CD14-positive monocyte (primary cell): ENCODE measurements at regions not wholly inside any gene's neighbourhood (a gene's known extent, or its start where the extent isn't known, plus 50 kb on each side); places are given as distances from the start of the nearest gene placed in this dataset.
"Not testable (repeated sequence)": the region's sequence is repeated elsewhere in the genome, so short reads cannot be mapped to it uniquely, and the experiment has no call there.

Experiments
- DNase-seq, 3 donors: peaks; one replicate each; pipeline ENCODE4 v3.0.0-alpha.2; 2011 to 2022
- H2AFZ ChIP-seq: 2 replicates; pipeline ENCODE4 v1.6.0; 2012; ENCODE audit warnings: mild to moderate bottlenecking, low read depth, low read length, inconsistent platforms; ENCODE audit not compliant: insufficient read depth, poor library complexity, severe bottlenecking
- H3K27ac ChIP-seq, 2 donors: 1 replicate in 1 of 2; 2 replicates in 1 of 2; pipeline ENCODE4 v1.5.1; 2012 to 2013; ENCODE audit warnings: low read length in 2 of 2, control low read depth in 1 of 2, inconsistent platforms in 1 of 2, low read depth in 1 of 2, mild to moderate bottlenecking in 1 of 2
- H3K27me3 ChIP-seq, 2 donors: one replicate each; pipeline versions ENCODE4 v1.6.0 to v1.6.1; 2011 to 2013; ENCODE audit warnings: low read length in 2 of 2; ENCODE audit not compliant: control insufficient read depth in 2 of 2, insufficient read depth in 2 of 2
- H3K36me3 ChIP-seq, 2 donors: replicated peaks in 1 of 2; 1 replicate in 1 of 2; 2 replicates in 1 of 2; pipeline versions ENCODE4 v1.5.1 to v1.6.1; 2012 to 2013; ENCODE audit warnings: low read length in 2 of 2, control low read depth in 1 of 2, inconsistent platforms in 1 of 2, mild to moderate bottlenecking in 1 of 2; ENCODE audit not compliant: insufficient read depth in 2 of 2, control insufficient read depth in 1 of 2
- H3K4me1 ChIP-seq, 2 donors: 1 replicate in 1 of 2; 2 replicates in 1 of 2; pipeline versions ENCODE4 v1.5.1 to v1.6.1; 2012 to 2013; ENCODE audit warnings: low read length in 2 of 2, control low read depth in 1 of 2, inconsistent platforms in 1 of 2, mild to moderate bottlenecking in 1 of 2, moderate library complexity in 1 of 2; ENCODE audit not compliant: insufficient read depth in 2 of 2, control insufficient read depth in 1 of 2
- H3K4me2 ChIP-seq: replicated peaks from 2 replicates; pipeline ENCODE3; 2012; ENCODE audit warnings: low read length, moderate library complexity, mild to moderate bottlenecking; ENCODE audit not compliant: poor library complexity, severe bottlenecking; ENCODE audit errors: extremely low read depth
- H3K4me3 ChIP-seq, 3 experiments: fragments of 200-600 bp in 1 of 3; sonication (generic) in 1 of 3; replicated peaks in 1 of 3; 1 replicate in 2 of 3; 2 replicates in 1 of 3; pipeline ENCODE4 v1.5.1; 2011 to 2013; ENCODE audit warnings: low read length in 3 of 3, mild to moderate bottlenecking in 3 of 3, control low read depth in 2 of 3, low read depth in 2 of 3, inconsistent platforms in 1 of 3, moderate library complexity in 1 of 3
- H3K79me2 ChIP-seq: 2 replicates; pipeline ENCODE4 v1.6.0; 2012; ENCODE audit warnings: mild to moderate bottlenecking, control low read depth, inconsistent platforms, low read length, moderate library complexity; ENCODE audit not compliant: insufficient read depth
- H3K9ac ChIP-seq: 2 replicates; pipeline ENCODE4 v1.6.0; 2017; ENCODE audit warnings: low read length, mild to moderate bottlenecking; ENCODE audit not compliant: insufficient read depth, poor library complexity, severe bottlenecking
- H3K9me3 ChIP-seq, 2 donors: replicated peaks in 1 of 2; 1 replicate in 1 of 2; 2 replicates in 1 of 2; pipeline versions ENCODE4 v1.5.1 to v1.6.1; 2012 to 2013; ENCODE audit warnings: low read length in 2 of 2, control low read depth in 1 of 2; ENCODE audit not compliant: control insufficient read depth in 1 of 2, insufficient read depth in 1 of 2
- H4K20me1 ChIP-seq: 2 replicates; pipeline ENCODE4 v1.6.0; 2012; ENCODE audit warnings: mild to moderate bottlenecking, low read length, control low read depth, moderate library complexity; ENCODE audit not compliant: insufficient read depth
- H3K27ac Mint-ChIP-seq, 7 donors: one replicate each; pipeline ENCODE4 v1.8.0; 2020; ENCODE audit warnings: mild to moderate bottlenecking in 7 of 7, mixed read lengths in 7 of 7, moderate library complexity in 6 of 7, inconsistent platforms in 2 of 7
- H3K27me3 Mint-ChIP-seq, 3 donors: one replicate each; pipeline ENCODE4 v1.8.0; 2021 to 2022; ENCODE audit warnings: low read depth in 3 of 3, mild to moderate bottlenecking in 3 of 3, mixed read lengths in 3 of 3, moderate library complexity in 3 of 3, inconsistent platforms in 1 of 3
- H3K36me3 Mint-ChIP-seq, 2 donors: one replicate each; pipeline ENCODE4 v1.8.0; 2020; ENCODE audit warnings: mixed read lengths in 2 of 2, inconsistent platforms in 1 of 2, mild to moderate bottlenecking in 1 of 2
- H3K4me1 Mint-ChIP-seq: one replicate; pipeline ENCODE4 v1.8.0; 2020; ENCODE audit warnings: mild to moderate bottlenecking, mixed read lengths
- H3K4me3 Mint-ChIP-seq, 2 donors: one replicate each; pipeline ENCODE4 v1.8.0; 2020; ENCODE audit warnings: mild to moderate bottlenecking in 2 of 2, mixed read lengths in 2 of 2, moderate library complexity in 1 of 2
- H3K9me3 Mint-ChIP-seq, 7 donors: one replicate each; pipeline ENCODE4 v1.8.0; 2020 to 2022; ENCODE audit warnings: mixed read lengths in 7 of 7, mild to moderate bottlenecking in 6 of 7, moderate library complexity in 6 of 7, inconsistent platforms in 2 of 7
- CTCF ChIP-seq: fragments of 200-600 bp; IDR thresholded peaks from one replicate; pipeline ENCODE4 v1.8.0; 2022; ENCODE audit warnings: antibody characterized with exemption, mild to moderate bottlenecking
- WGBS: methylation state at CpG from one replicate; pipeline ENCODE4 v1.1.5; 2013; ENCODE audit warnings: missing lambda C conversion rate; ENCODE audit not compliant: insufficient coverage; 5-methylcytosine and 5-hydroxymethylcytosine counted together
- intact Hi-C, 2 donors: fragments of 100-400 bp; cut with micrococcal nuclease; formaldehyde crosslinking; loops; one replicate each; pipeline versions ENCODE4 v1.15.0 to v1.15.1; 2023

DNA sequence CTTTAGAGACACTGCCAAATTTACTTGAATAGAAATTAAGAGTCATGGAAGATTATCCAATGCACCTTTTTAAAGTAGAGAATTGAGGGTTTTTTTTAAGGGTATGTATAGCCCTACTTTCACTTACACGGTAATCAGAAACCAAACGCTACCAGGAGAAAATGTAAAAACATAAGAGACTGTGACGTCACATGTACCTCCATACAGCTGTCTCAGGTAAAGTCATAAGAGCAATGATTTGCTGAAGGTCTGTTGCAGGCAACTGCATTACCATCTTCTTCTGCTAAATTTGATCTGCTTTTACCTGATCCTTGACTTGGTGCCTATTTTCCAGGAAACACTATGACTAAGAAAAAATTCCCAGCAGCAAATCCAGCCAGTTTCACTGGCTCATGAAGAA is 478.5 kb upstream of the DDX18 start:
- Mint-ChIP-seq H3K9me3 (peaks cover 0 to 6% (median 1%) of the 10 kb centered on the region in 7 donors), H3K4me3 (no peak overlapping the region), H3K36me3 (no peaks in the 10 kb centered on the region), H3K27ac (no peak overlapping the region), H3K27me3 (no peaks in the 10 kb centered on the region), H3K4me1 (no peaks in the 10 kb centered on the region)
- no peak overlapping the region for H2AFZ ChIP-seq
- H3K9ac ChIP-seq = no peak overlapping the region
- H3K4me3 ChIP-seq = no peak overlapping the region
- no peak for TF ChIP-seq CTCF
- DNase-seq = no peak
- H3K36me3 ChIP-seq = no peaks in the 10 kb centered on the region
- H3K4me1 ChIP-seq = no peaks in the 10 kb centered on the region
- no peaks in the 10 kb centered on the region for H4K20me1 ChIP-seq
- WGBS = no CpG with 5 or more reads among the region's 3 CpGs
- no peaks in the 10 kb centered on the region for H3K79me2 ChIP-seq
- H3K27ac ChIP-seq = no peak overlapping the region
- H3K27me3 ChIP-seq = no peaks in the 10 kb centered on the region
- H3K4me2 ChIP-seq = no peak overlapping the region
- peaks cover 0 to 4% of the 10 kb centered on the region in 2 donors for H3K9me3 ChIP-seq
- intact Hi-C loops = no loop called here

DNA sequence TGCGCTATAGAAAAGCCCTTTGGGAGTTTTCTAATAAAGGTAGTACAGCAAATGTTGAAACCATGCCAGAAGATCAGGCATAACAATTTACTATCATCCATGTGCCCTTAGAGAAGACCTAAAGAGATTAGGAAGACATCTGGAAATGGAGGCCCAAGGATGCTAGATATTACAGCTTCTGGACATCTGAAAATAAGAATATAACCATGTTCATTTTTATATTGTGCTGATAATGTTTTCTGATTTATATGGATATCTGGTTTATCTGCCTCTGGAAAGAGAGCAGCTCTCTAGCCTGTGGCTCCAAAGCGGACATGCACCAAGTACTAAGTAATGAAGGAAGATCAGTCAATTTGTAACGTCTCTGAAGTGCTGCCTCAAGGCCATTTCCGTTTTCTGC is 478.0 kb upstream of the DDX18 start:
- Histone ChIP-seq H3K9ac (no peak overlapping the region), H3K4me1 (no peaks in the 10 kb centered on the region), H3K27ac (no peak overlapping the region), H3K4me2 (no peak overlapping the region), H3K9me3 (peaks cover 0 to 4% of the 10 kb centered on the region in 2 donors), H3K36me3 (no peaks in the 10 kb centered on the region), H2AFZ (no peak overlapping the region), H3K27me3 (no peaks in the 10 kb centered on the region), H3K79me2 (no peaks in the 10 kb centered on the region), H3K4me3 (no peak overlapping the region), H4K20me1 (no peaks in the 10 kb centered on the region)
- Mint-ChIP-seq H3K27ac (no peak overlapping the region), H3K4me3 (no peak overlapping the region), H3K36me3 (no peaks in the 10 kb centered on the region), H3K27me3 (no peaks in the 10 kb centered on the region), H3K4me1 (no peaks in the 10 kb centered on the region), H3K9me3 (peaks cover 0 to 6% (median 1%) of the 10 kb centered on the region in 7 donors)
- no peak for TF ChIP-seq CTCF
- 83% methylated on average over 2 of the region's 4 CpGs for WGBS
- intact Hi-C loops = no loop called here
- no peak for DNase-seq

GRCh38 chr2:117337981-117338380 is 476.5 kb upstream of the DDX18 start:
- H3K27me3 ChIP-seq, H3K9ac ChIP-seq, H3K4me3 Mint-ChIP-seq, H3K27me3 Mint-ChIP-seq, H4K20me1 ChIP-seq, H2AFZ ChIP-seq, H3K79me2 ChIP-seq, H3K4me1 Mint-ChIP-seq, DNase-seq, H3K4me3 ChIP-seq, H3K9me3 ChIP-seq, H3K36me3 Mint-ChIP-seq, H3K27ac ChIP-seq, H3K36me3 ChIP-seq, H3K4me1 ChIP-seq, H3K27ac Mint-ChIP-seq, intact Hi-C loops, H3K9me3 Mint-ChIP-seq, H3K4me2 ChIP-seq: not testable (repeated sequence)
- WGBS = 75% methylated on average over 3 of the region's 3 CpGs
